GM06990 (cell line): ENCODE measurements at regions not wholly inside any gene's neighbourhood (a gene's known extent, or its start where the extent isn't known, plus 50 kb on each side); places are given as distances from the start of the nearest gene placed in this dataset.

ENCODE experiments used
- DNase-seq: peaks from one replicate; pipeline ENCODE4 v3.0.0-alpha.2; 2011; ENCODE audit not compliant: insufficient read length; ENCODE audit errors: extremely low read depth
- H3K27me3 ChIP-seq: replicated peaks from 2 replicates; pipeline ENCODE4 v1.6.0; 2011; ENCODE audit warnings: low read length; ENCODE audit not compliant: control insufficient read depth, insufficient read depth
- H3K36me3 ChIP-seq: 2 replicates; pipeline ENCODE4 v1.5.1; 2011; ENCODE audit warnings: low read length; ENCODE audit not compliant: control insufficient read depth, insufficient read depth
- H3K4me3 ChIP-seq: replicated peaks from 2 replicates; pipeline ENCODE4 v1.5.1; 2011; ENCODE audit warnings: low read depth, mild to moderate bottlenecking, control low read depth, low read length
- CTCF ChIP-seq: IDR thresholded peaks from 2 replicates; pipeline ENCODE4 v1.5.1; 2011; ENCODE audit warnings: low read length, control low read depth, mild to moderate bottlenecking, inconsistent platforms; ENCODE audit not compliant: insufficient read depth, poor library complexity, severe bottlenecking

- TF ChIP-seq CTCF = no peak
- Histone ChIP-seq H3K36me3 (no peaks in the 10 kb centered on the region), H3K4me3 (no peak overlapping the region), H3K27me3 (no peaks in the 10 kb centered on the region)
- no peak for DNase-seq
Measured at GRCh38 chr18:61019338-61020301, 313.6 kb upstream of the CDH20 start.

GRCh38 chr18:61025596-61025995, 307.6 kb upstream of the CDH20 start:
- no peaks in the 10 kb centered on the region for H3K27me3 ChIP-seq
- H3K36me3 ChIP-seq = no peaks in the 10 kb centered on the region
- DNase-seq = no peak
- no peak for TF ChIP-seq CTCF
- H3K4me3 ChIP-seq = no peak overlapping the region

GRCh38 chr18:61031626-61032025, 301.6 kb upstream of the CDH20 start:
- no peak for TF ChIP-seq CTCF
- Histone ChIP-seq H3K36me3 (no peaks in the 10 kb centered on the region), H3K4me3 (no peak overlapping the region), H3K27me3 (no peaks in the 10 kb centered on the region)
- no peak for DNase-seq

GRCh38 chr18:61034580-61034979, 298.6 kb upstream of the CDH20 start:
- DNase-seq = no peak
- H3K4me3 ChIP-seq = no peak overlapping the region
- H3K27me3 ChIP-seq = no peaks in the 10 kb centered on the region
- no peaks in the 10 kb centered on the region for H3K36me3 ChIP-seq
- no peak for TF ChIP-seq CTCF

- no peaks in the 10 kb centered on the region for H3K27me3 ChIP-seq
- no peak for TF ChIP-seq CTCF
- DNase-seq = no peak
- no peak overlapping the region for H3K4me3 ChIP-seq
- H3K36me3 ChIP-seq = no peaks in the 10 kb centered on the region
Measured at GRCh38 chr18:61039251-61039650, 294.0 kb upstream of the CDH20 start.
